Body of pancreas (tissue), 4 donors: ENCODE measurements at regions not wholly inside any gene's neighbourhood (a gene's known extent, or its start where the extent isn't known, plus 50 kb on each side); places are given as distances from the start of the nearest gene placed in this dataset.

Experiments used
- ATAC-seq: fragments of 150-250 bp; one replicate; pipeline ENCODE4 v1.9.1; 2016
- DNase-seq, 4 donors: peaks; one replicate each; pipeline ENCODE4 v3.0.0-alpha.2; 2019
- H3K27ac ChIP-seq, 4 donors: fragments of 200-600 bp; sonication (generic); 1 replicate in 3 of 4; 2 replicates in 1 of 4; pipeline versions ENCODE4 v1.5.1 to v1.6.1; 2016 to 2019; ENCODE audit warnings: mild to moderate bottlenecking in 1 of 4, mixed read lengths in 1 of 4, moderate library complexity in 1 of 4
- H3K27me3 ChIP-seq, 2 donors: fragments of 200-600 bp; sonication (generic); one replicate each; pipeline ENCODE4 v1.6.0; 2016; ENCODE audit warnings: mild to moderate bottlenecking in 1 of 2
- H3K36me3 ChIP-seq, 2 donors: fragments of 200-600 bp; sonication (generic); replicated peaks in 1 of 2; 2 replicates each; pipeline ENCODE4 v1.5.1; 2016; ENCODE audit warnings: low read depth in 2 of 2; ENCODE audit not compliant: insufficient read depth in 1 of 2
- H3K4me1 ChIP-seq: fragments of 200-600 bp; sonication (generic); one replicate; pipeline ENCODE4 v1.6.0; 2016
- H3K4me3 ChIP-seq, 2 donors: fragments of 200-600 bp; sonication (generic); 1 replicate in 1 of 2; 2 replicates in 1 of 2; pipeline ENCODE4 v1.5.1; 2016 to 2019
- H3K9me3 ChIP-seq, 3 donors: fragments of 200-600 bp; sonication (generic); 1 replicate in 2 of 3; 2 replicates in 1 of 3; pipeline ENCODE4 v1.5.1; 2016
- CTCF ChIP-seq, 7 experiments: fragments of 450-650 bp in 4 of 7; fragments of 200-600 bp in 3 of 7; sonication (generic) in 3 of 7; IDR thresholded peaks; one replicate each; pipeline ENCODE4 v1.5.1; 2016 to 2019; ENCODE audit warnings: antibody characterized with exemption in 7 of 7
- POLR2A ChIP-seq, 3 donors: fragments of 450-650 bp; IDR thresholded peaks; one replicate each; pipeline ENCODE4 v1.6.1; 2016; ENCODE audit warnings: antibody characterized with exemption in 3 of 3, mild to moderate bottlenecking in 2 of 3
- WGBS, 2 donors: methylation state at CpG; one replicate each; pipeline ENCODE4 v1.1.5; 2017; 5-methylcytosine and 5-hydroxymethylcytosine counted together
- intact Hi-C: fragments of 100-400 bp; cut with DNase I; formaldehyde crosslinking; loops from one replicate; pipeline ENCODE4 v1.15.1; 2023

GRCh38 chr9:135369412-135369990 lies 110.1 kb upstream of the PPP1R26 start:
- no peaks in the 10 kb centered on the region for H3K9me3 ChIP-seq
- DNase-seq = no peak
- TF ChIP-seq CTCF (IDR thresholded peaks at IDR 0.05) (no peak), POLR2A (IDR thresholded peaks at IDR 0.05) (no peak)
- no peak for ATAC-seq
- H3K27me3 ChIP-seq = no peaks in the 10 kb centered on the region
- no peaks in the 10 kb centered on the region for H3K36me3 ChIP-seq
- H3K4me3 ChIP-seq = no peak overlapping the region
- 54 to 80% methylated on average over 1 to 2 of the region's 2 CpGs for WGBS, 2 donors
- H3K4me1 ChIP-seq = no peaks in the 10 kb centered on the region
- H3K27ac ChIP-seq = no peak overlapping the region
- intact Hi-C loops = no loop called here

- TF ChIP-seq POLR2A (IDR thresholded peaks at IDR 0.05) (no peak), CTCF (IDR thresholded peaks at IDR 0.05) (no peak)
- Histone ChIP-seq H3K4me1 (no peaks in the 10 kb centered on the region), H3K27ac (no peak overlapping the region), H3K36me3 (no peaks in the 10 kb centered on the region), H3K27me3 (no peaks in the 10 kb centered on the region), H3K4me3 (no peak overlapping the region), H3K9me3 (no peaks in the 10 kb centered on the region)
- ATAC-seq = no peak
- DNase-seq = no peak
- WGBS, 2 donors = 59 to 66% methylated on average over 12 to 32 of the region's 33 CpGs
- intact Hi-C loops = no loop called here
Observed at GRCh38 chr9:135370411-135371375, 108.9 kb upstream of the PPP1R26 start.

DNA sequence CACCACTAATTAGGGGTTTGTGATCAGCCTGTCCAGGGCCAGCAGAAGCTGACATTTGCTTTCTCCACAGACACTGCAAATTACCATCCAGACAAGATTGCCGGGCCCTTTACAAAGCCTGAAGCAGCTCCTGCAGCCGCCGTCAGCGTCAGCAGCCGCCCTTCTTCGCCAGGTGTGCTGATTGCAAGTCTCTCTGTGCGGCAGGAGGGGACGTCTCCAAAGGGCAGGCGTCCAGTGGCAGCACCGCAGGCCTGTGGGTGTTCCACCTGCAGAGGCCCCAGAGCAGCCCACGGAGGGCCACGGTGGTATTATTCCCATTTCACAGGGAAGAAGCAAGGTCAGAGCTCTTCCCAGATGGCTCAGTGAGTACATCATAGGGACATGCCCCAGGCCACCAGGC lies 108.0 kb upstream of the PPP1R26 start:
- no peak for DNase-seq
- TF ChIP-seq CTCF (IDR thresholded peaks at IDR 0.05) (no peak), POLR2A (IDR thresholded peaks at IDR 0.05) (no peak)
- Histone ChIP-seq H3K4me3 (no peak overlapping the region), H3K36me3 (no peaks in the 10 kb centered on the region), H3K9me3 (no peaks in the 10 kb centered on the region), H3K4me1 (no peaks in the 10 kb centered on the region), H3K27ac (no peak overlapping the region), H3K27me3 (no peaks in the 10 kb centered on the region)
- intact Hi-C loops = no loop called here
- no peak for ATAC-seq
- WGBS, 2 donors = 59 to 65% methylated on average over 11 to 12 of the region's 12 CpGs

GRCh38 chr9:135372036-135372435 lies 107.5 kb upstream of the PPP1R26 start:
- ATAC-seq (no peak), DNase-seq (no peak)
- intact Hi-C loops = no loop called here
- no peak overlapping the region for H3K27ac ChIP-seq
- WGBS, 2 donors = 31 to 40% methylated on average over 11 to 13 of the region's 16 CpGs
- no peaks in the 10 kb centered on the region for H3K4me1 ChIP-seq
- H3K27me3 ChIP-seq = no peaks in the 10 kb centered on the region
- H3K4me3 ChIP-seq = no peak overlapping the region
- no peaks in the 10 kb centered on the region for H3K36me3 ChIP-seq
- no peak for TF ChIP-seq CTCF (IDR thresholded peaks at IDR 0.05)
- no peak for TF ChIP-seq POLR2A (IDR thresholded peaks at IDR 0.05)
- H3K9me3 ChIP-seq = no peaks in the 10 kb centered on the region
